ENCODE measurements at regions not wholly inside any gene's neighbourhood (a gene's known extent, or its start where the extent isn't known, plus 50 kb on each side); places are given as distances from the start of the nearest gene placed in this dataset.

GRCh38 chr3:27859821-27860220 lies 137.7 kb upstream of the EOMES start:
- no peak for TF ChIP-seq POLR2A (IDR thresholded peaks at IDR 0.05)
- TF ChIP-seq CTCF (IDR thresholded peaks at IDR 0.05) = no peak
